GM12878 (cell line): ENCODE measurements at regions not wholly inside any gene's neighbourhood (a gene's known extent, or its start where the extent isn't known, plus 50 kb on each side); places are given as distances from the start of the nearest gene placed in this dataset.

Experiments
- ATAC-seq: fragments of 200-7000 bp; cut with Tn5 transposase; 3 replicates; pipeline ENCODE4 v1.9.1; 2020; ENCODE audit warnings: mild to moderate bottlenecking, moderate library complexity
- BruUV-seq: library from RNA; stranded (reverse); fragments of 400-500 nt; replicated peaks from 2 replicates; lab custom pipeline; 2021; lab: Mats Ljungman, UMichigan
- CTCF ChIA-PET: fragments of 300-600 bp; sonication (Branson Sonifier 250); formaldehyde crosslinking; extraction: SDS; loops from one replicate; lab custom pipeline; 2021; ENCODE audit warnings: inconsistent platforms; lab: Yijun Ruan, JAX
- POLR2A ChIA-PET: fragments of 350-600 bp; formaldehyde crosslinking; extraction: SDS; loops from one replicate; lab custom pipeline; 2021; ENCODE audit warnings: inconsistent platforms; lab: Charles Lee
- RAD21 ChIA-PET: fragments of 300-600 bp; sonication (Branson Sonifier 250); formaldehyde crosslinking; loops from one replicate; lab custom pipeline; 2023; ENCODE audit warnings: antibody characterized with exemption; ENCODE audit not compliant: unreplicated experiment; lab: Charles Lee
- SMC1A ChIA-PET: fragments of 300-600 bp; sonication (Branson Sonifier 250); formaldehyde crosslinking; loops from one replicate; lab custom pipeline; 2023; ENCODE audit not compliant: unreplicated experiment, uncharacterized antibody; lab: Charles Lee
- DNase-seq: peaks from one replicate; pipeline ENCODE4 v3.0.0-alpha.2; 2011; ENCODE audit warnings: low read depth, low spot score
- FAIRE-seq: peaks from 3 replicates; lab custom pipeline; 2011; peaks lifted over from hg19 to GRCh38; lab: Jason Lieb, UNC
- H2AFZ ChIP-seq: 2 replicates; pipeline ENCODE4 v1.6.0; 2011; ENCODE audit warnings: low read depth, low read length, control low read depth; ENCODE audit not compliant: control insufficient read depth
- H3K27ac ChIP-seq: 2 replicates; pipeline ENCODE4 v1.5.1; 2011; ENCODE audit warnings: control low read depth; ENCODE audit not compliant: control insufficient read depth, insufficient read depth
- H3K27me3 ChIP-seq, 2 experiments: replicated peaks in 1 of 2; 2 replicates each; pipeline versions ENCODE4 v1.6.0 to v1.6.1; 2011; ENCODE audit warnings: low read length in 1 of 2; ENCODE audit not compliant: control insufficient read depth in 2 of 2, insufficient read depth in 2 of 2
- H3K36me3 ChIP-seq, 2 experiments: 2 replicates each; pipeline ENCODE4 v1.5.1; 2011; ENCODE audit warnings: low read length in 1 of 2; ENCODE audit not compliant: control insufficient read depth in 2 of 2, insufficient read depth in 2 of 2
- H3K4me1 ChIP-seq: 2 replicates; pipeline ENCODE4 v1.6.1; 2011; ENCODE audit warnings: mild to moderate bottlenecking, low read length, moderate library complexity, mixed read lengths; ENCODE audit not compliant: control insufficient read depth, insufficient read depth
- H3K4me2 ChIP-seq: 2 replicates; pipeline ENCODE4 v1.6.0; 2011; ENCODE audit warnings: control low read depth; ENCODE audit not compliant: control insufficient read depth, insufficient read depth
- H3K4me3 ChIP-seq: fragments of 200-600 bp; sonication (generic); 2 replicates; pipeline ENCODE4 v1.5.1; 2016
- H3K79me2 ChIP-seq: 2 replicates; pipeline ENCODE4 v1.6.0; 2011; ENCODE audit warnings: low read length; ENCODE audit not compliant: control insufficient read depth, insufficient read depth
- H3K9ac ChIP-seq: 2 replicates; pipeline ENCODE4 v1.8.0; 2011; ENCODE audit warnings: low read length, control low read depth, mixed read lengths; ENCODE audit not compliant: control insufficient read depth, insufficient read depth
- H3K9me3 ChIP-seq: replicated peaks from 3 replicates; pipeline ENCODE4 v1.5.1; 2011; ENCODE audit warnings: mild to moderate bottlenecking, low read length; ENCODE audit not compliant: control insufficient read depth, insufficient read depth
- H4K20me1 ChIP-seq: 2 replicates; pipeline ENCODE4 v1.6.0; 2011; ENCODE audit not compliant: control insufficient read depth, insufficient read depth
- ATF2 ChIP-seq: IDR thresholded peaks from 2 replicates; pipeline ENCODE4 v1.6.1; 2012; ENCODE audit warnings: low read length, inconsistent platforms
- CBX3 ChIP-seq: fragments of 200-600 bp; sonication (generic); IDR thresholded peaks from 2 replicates; pipeline ENCODE4 v1.6.1; 2016; ENCODE audit warnings: low read depth, borderline replicate concordance
- GABPA ChIP-seq: IDR thresholded peaks from 2 replicates; pipeline ENCODE4 v1.6.1; 2014; ENCODE audit warnings: antibody characterized with exemption, low read depth, mild to moderate bottlenecking, inconsistent platforms
- MTA3 ChIP-seq: IDR thresholded peaks from 2 replicates; pipeline ENCODE4 v1.6.1; 2012; ENCODE audit warnings: low read length, inconsistent platforms, borderline replicate concordance
- NFYB ChIP-seq: IDR thresholded peaks from 2 replicates; pipeline ENCODE4 v1.6.1; 2011; ENCODE audit warnings: low read depth, mild to moderate bottlenecking, low read length, improper control_type of control experiment, moderate library complexity; ENCODE audit not compliant: insufficient read depth
- NR2F1 ChIP-seq: fragments of 450-650 bp; conservative IDR thresholded peaks from 2 replicates; pipeline ENCODE4 v1.6.1; 2017; ENCODE audit warnings: mild to moderate bottlenecking
- POLR2AphosphoS2 ChIP-seq: IDR thresholded peaks from 2 replicates; pipeline ENCODE4 v1.6.1; 2011; ENCODE audit warnings: low read depth, mild to moderate bottlenecking, low read length, improper control_type of control experiment, moderate library complexity
- POU2F2 ChIP-seq: IDR thresholded peaks from 3 replicates; pipeline ENCODE4 v1.6.1; 2011; ENCODE audit warnings: low read depth, mild to moderate bottlenecking, low read length, borderline replicate concordance
- ZBTB4 ChIP-seq: fragments of 450-650 bp; formaldehyde crosslinking; IDR thresholded peaks from 2 replicates; pipeline ENCODE4 v1.4.0; 2022; ENCODE audit warnings: mild to moderate bottlenecking, moderate library complexity
- ZNF622 ChIP-seq: fragments of 450-650 bp; IDR thresholded peaks from 2 replicates; pipeline ENCODE4 v1.6.1; 2017; ENCODE audit warnings: mild to moderate bottlenecking, inconsistent platforms
- WGBS: methylation state at CpG from one replicate; pipeline ENCODE4 v1.1.6; 2016; ENCODE audit warnings: low lambda C conversion rate; ENCODE audit not compliant: insufficient replicate concordance, insufficient coverage; ENCODE audit errors: missing lambda C conversion rate; 5-methylcytosine and 5-hydroxymethylcytosine counted together
- in situ Hi-C: fragments of 300-500 bp; cut with MboI; formaldehyde crosslinking; loops from 9 replicates; pipeline ENCODE4 v1.14.3; 2018; ENCODE audit warnings: mixed read lengths
- intact Hi-C: fragments of 100-400 bp; cut with micrococcal nuclease; formaldehyde crosslinking; loops from one replicate; pipeline ENCODE4 v1.14.2; 2022; ENCODE audit not compliant: unreplicated experiment
- TF ChIP-seq, protein P1 (sequence below): fragments of 450-650 bp; IDR thresholded peaks from 2 replicates; pipeline ENCODE4 v1.6.1; 2016; ENCODE audit warnings: mild to moderate bottlenecking, moderate library complexity, borderline replicate concordance

GRCh38 chr21:35211782-35212181 lies 162.7 kb upstream of the RUNX1 start (continued):
- TF ChIP-seq, protein P1, sequence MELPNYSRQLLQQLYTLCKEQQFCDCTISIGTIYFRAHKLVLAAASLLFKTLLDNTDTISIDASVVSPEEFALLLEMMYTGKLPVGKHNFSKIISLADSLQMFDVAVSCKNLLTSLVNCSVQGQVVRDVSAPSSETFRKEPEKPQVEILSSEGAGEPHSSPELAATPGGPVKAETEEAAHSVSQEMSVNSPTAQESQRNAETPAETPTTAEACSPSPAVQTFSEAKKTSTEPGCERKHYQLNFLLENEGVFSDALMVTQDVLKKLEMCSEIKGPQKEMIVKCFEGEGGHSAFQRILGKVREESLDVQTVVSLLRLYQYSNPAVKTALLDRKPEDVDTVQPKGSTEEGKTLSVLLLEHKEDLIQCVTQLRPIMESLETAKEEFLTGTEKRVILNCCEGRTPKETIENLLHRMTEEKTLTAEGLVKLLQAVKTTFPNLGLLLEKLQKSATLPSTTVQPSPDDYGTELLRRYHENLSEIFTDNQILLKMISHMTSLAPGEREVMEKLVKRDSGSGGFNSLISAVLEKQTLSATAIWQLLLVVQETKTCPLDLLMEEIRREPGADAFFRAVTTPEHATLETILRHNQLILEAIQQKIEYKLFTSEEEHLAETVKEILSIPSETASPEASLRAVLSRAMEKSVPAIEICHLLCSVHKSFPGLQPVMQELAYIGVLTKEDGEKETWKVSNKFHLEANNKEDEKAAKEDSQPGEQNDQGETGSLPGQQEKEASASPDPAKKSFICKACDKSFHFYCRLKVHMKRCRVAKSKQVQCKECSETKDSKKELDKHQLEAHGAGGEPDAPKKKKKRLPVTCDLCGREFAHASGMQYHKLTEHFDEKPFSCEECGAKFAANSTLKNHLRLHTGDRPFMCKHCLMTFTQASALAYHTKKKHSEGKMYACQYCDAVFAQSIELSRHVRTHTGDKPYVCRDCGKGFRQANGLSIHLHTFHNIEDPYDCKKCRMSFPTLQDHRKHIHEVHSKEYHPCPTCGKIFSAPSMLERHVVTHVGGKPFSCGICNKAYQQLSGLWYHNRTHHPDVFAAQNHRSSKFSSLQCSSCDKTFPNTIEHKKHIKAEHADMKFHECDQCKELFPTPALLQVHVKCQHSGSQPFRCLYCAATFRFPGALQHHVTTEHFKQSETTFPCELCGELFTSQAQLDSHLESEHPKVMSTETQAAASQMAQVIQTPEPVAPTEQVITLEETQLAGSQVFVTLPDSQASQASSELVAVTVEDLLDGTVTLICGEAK, result no peak

GRCh38 chr21:35210093-35210492 lies 161.0 kb upstream of the RUNX1 start:
- Histone ChIP-seq H3K27me3 (no peaks in the 10 kb centered on the region), H2AFZ (no peak overlapping the region), H3K27ac (no peak overlapping the region), H3K9me3 (no peaks in the 10 kb centered on the region; the same call in 2 of the 3 replicates), H4K20me1 (no peaks in the 10 kb centered on the region), H3K9ac (no peak overlapping the region), H3K36me3 (no peaks in the 10 kb centered on the region), H3K4me2 (no peak overlapping the region), H3K4me1 (peaks cover 24% of the 10 kb centered on the region), H3K79me2 (no peaks in the 10 kb centered on the region), H3K4me3 (no peak overlapping the region)
- 29% methylated on average over 4 of the region's 4 CpGs for WGBS
- FAIRE-seq (no peak), DNase-seq (no peak), ATAC-seq (no peak)
- intact Hi-C loops (no loop called here), in situ Hi-C loops (no loop called here)
- ChIA-PET CTCF (no interaction called here), SMC1A (no interaction called here), RAD21 (no interaction called here), POLR2A (no interaction called here)
- no TSS peak for BruUV-seq
- TF ChIP-seq NR2F1 (no peak), ZNF622 (no peak), NFYB (no peak), CBX3 (no peak), MTA3 (no peak), ZBTB4 (CRISPR knock-in tag) (no peak), ATF2 (no peak), POLR2AphosphoS2 (no peak), POU2F2 (no peak), GABPA (no peak)
